Smooth muscle cell (in vitro differentiated cells): ENCODE measurements at regions not wholly inside any gene's neighbourhood (a gene's known extent, or its start where the extent isn't known, plus 50 kb on each side); places are given as distances from the start of the nearest gene placed in this dataset.

Experiments
- DNase-seq: peaks from one replicate; lab custom pipeline; 2025; ENCODE audit not compliant: unreplicated experiment; lab: John Stamatoyannopoulos, UW
- H2AFZ ChIP-seq: fragments of 200-600 bp; sonication (generic); 2 replicates; pipeline ENCODE4 v1.6.0; 2016; ENCODE audit warnings: antibody characterized with exemption, low read depth, mild to moderate bottlenecking
- H3F3A ChIP-seq: fragments of 200-600 bp; sonication (generic); 2 replicates; pipeline ENCODE4 v1.6.0; 2017; ENCODE audit warnings: antibody characterized with exemption, low read depth
- H3K27ac ChIP-seq: fragments of 200-600 bp; sonication (generic); 2 replicates; pipeline ENCODE4 v1.5.1; 2016; ENCODE audit warnings: low read depth, mild to moderate bottlenecking
- H3K27me3 ChIP-seq: fragments of 200-600 bp; sonication (generic); 2 replicates; pipeline ENCODE4 v1.6.1; 2016; ENCODE audit warnings: low read depth, mild to moderate bottlenecking
- H3K36me3 ChIP-seq: fragments of 200-600 bp; sonication (generic); 2 replicates; pipeline ENCODE4 v1.5.1; 2016; ENCODE audit warnings: low read depth
- H3K4me1 ChIP-seq: fragments of 200-600 bp; sonication (generic); 2 replicates; pipeline ENCODE4 v1.5.1; 2016; ENCODE audit warnings: low read depth
- H3K4me2 ChIP-seq: fragments of 200-600 bp; sonication (generic); 2 replicates; pipeline ENCODE4 v1.6.0; 2016; ENCODE audit warnings: mild to moderate bottlenecking
- H3K4me3 ChIP-seq: fragments of 200-600 bp; sonication (generic); 2 replicates; pipeline ENCODE4 v1.5.1; 2016; ENCODE audit warnings: mild to moderate bottlenecking
- H3K79me2 ChIP-seq: fragments of 200-600 bp; sonication (generic); 2 replicates; pipeline ENCODE4 v1.6.0; 2016; ENCODE audit warnings: low read depth, mild to moderate bottlenecking
- H3K9ac ChIP-seq: fragments of 200-600 bp; sonication (generic); 2 replicates; pipeline ENCODE4 v1.6.0; 2016; ENCODE audit warnings: low read depth
- H3K9me3 ChIP-seq: fragments of 200-600 bp; sonication (generic); replicated peaks from 2 replicates; pipeline ENCODE4 v1.5.1; 2016; ENCODE audit warnings: low read depth
- H4K20me1 ChIP-seq: fragments of 200-600 bp; sonication (generic); 2 replicates; pipeline ENCODE4 v1.6.0; 2016; ENCODE audit warnings: low read depth
- WGBS: methylation state at CpG from one replicate; pipeline ENCODE4 v1.1.7; 2016; ENCODE audit warnings: low lambda C conversion rate; 5-methylcytosine and 5-hydroxymethylcytosine counted together
- TF ChIP-seq, protein P1 (sequence below): fragments of 200-600 bp; sonication (generic); IDR thresholded peaks from 2 replicates; pipeline ENCODE4 v1.5.1; 2017; ENCODE audit warnings: borderline replicate concordance, mild to moderate bottlenecking, antibody characterized with exemption; ENCODE audit not compliant: insufficient read depth, poor library complexity, severe bottlenecking

DNA sequence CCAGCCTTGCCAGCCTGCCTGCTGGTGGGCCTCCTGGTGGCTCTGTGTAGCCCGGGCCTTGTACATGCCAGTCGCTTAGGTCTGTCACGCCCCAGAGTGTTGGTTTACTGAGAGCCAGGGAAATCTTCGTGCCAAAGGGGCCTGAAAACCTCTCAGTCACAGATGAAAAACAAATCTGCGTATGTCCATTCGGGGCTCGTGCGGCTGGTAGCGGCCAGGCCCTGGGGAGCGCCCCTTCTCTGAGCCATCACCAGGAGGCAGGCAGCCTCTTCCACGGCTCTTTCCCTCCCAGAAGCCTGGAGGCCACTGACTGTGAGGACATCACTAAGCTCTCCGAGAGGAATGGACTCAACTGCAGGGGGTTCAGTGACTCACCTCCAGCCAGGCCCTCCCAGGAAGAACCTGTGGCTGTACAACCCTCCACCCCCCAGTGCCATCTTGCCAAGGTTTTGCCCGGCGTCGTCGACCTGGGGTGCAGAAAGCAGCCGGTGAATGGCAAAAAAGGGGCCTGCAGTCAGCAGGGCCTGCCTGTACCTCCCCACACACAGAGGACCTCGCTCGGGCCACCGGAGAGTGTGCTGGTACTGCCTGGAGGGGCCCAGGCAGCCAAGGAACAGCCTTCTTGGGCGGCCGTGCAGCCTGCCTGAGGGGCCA, 162.2 kb downstream of the BCOR start:
- no peaks in the 10 kb centered on the region for H3K9me3 ChIP-seq
- H3F3A ChIP-seq = peaks cover 11% of the 10 kb centered on the region
- DNase-seq = no peak
- H3K9ac ChIP-seq = no peak overlapping the region
- H3K4me2 ChIP-seq = no peak overlapping the region
- 86% methylated on average over 22 of the region's 22 CpGs for WGBS
- H2AFZ ChIP-seq = no peak overlapping the region
- no peaks in the 10 kb centered on the region for H3K27me3 ChIP-seq
- TF ChIP-seq, protein P1, sequence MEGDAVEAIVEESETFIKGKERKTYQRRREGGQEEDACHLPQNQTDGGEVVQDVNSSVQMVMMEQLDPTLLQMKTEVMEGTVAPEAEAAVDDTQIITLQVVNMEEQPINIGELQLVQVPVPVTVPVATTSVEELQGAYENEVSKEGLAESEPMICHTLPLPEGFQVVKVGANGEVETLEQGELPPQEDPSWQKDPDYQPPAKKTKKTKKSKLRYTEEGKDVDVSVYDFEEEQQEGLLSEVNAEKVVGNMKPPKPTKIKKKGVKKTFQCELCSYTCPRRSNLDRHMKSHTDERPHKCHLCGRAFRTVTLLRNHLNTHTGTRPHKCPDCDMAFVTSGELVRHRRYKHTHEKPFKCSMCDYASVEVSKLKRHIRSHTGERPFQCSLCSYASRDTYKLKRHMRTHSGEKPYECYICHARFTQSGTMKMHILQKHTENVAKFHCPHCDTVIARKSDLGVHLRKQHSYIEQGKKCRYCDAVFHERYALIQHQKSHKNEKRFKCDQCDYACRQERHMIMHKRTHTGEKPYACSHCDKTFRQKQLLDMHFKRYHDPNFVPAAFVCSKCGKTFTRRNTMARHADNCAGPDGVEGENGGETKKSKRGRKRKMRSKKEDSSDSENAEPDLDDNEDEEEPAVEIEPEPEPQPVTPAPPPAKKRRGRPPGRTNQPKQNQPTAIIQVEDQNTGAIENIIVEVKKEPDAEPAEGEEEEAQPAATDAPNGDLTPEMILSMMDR = no peak
- peaks cover 10% of the 10 kb centered on the region for H3K4me1 ChIP-seq
- H3K27ac ChIP-seq = no peak overlapping the region
- H3K4me3 ChIP-seq = no peak overlapping the region
- H3K36me3 ChIP-seq = no peaks in the 10 kb centered on the region
- H4K20me1 ChIP-seq = no peaks in the 10 kb centered on the region
- H3K79me2 ChIP-seq = no peaks in the 10 kb centered on the region

DNA sequence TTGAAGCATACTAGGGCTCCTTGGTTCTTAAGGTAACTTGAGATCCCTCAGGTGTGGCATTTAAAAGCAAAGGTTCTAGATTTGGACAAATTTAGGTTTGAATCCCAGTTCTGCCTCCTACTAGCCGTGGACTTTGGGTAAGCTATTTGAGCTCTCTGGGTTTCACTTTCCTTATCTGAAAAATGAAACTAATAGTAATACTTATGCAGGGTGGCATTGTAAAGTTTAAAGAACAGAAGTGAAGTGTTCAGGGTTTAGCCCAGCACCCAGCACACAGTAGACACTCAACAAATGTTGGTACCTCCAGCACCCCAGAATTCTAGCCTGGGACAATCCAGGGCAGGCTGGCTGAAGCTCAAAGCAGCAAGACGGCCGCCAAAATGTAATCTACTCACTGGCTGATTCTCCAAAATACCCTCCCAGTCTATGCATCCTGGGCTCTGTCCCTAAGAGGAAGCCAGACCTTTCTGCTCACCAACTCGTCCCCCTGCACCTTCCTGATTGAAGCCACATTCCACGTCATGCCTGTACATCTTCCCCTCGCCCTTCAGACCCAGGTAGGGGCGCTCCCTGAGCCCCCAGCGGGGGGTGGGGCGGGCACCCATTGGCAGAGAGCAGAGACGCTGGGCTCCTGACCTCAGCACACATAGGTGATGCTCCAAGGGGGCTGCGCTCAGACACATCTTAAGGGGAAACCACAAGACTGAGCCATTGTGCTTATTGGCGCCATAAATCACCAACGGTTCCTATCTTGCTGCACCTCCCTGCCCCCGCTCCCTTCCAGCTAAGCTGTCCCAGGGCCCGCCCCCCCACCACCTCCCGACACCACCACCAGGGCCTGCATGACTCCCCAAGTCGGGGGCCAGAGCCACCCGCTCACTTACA, 160.6 kb downstream of the BCOR start:
- H3K4me2 ChIP-seq = no peak overlapping the region
- H3K79me2 ChIP-seq = no peaks in the 10 kb centered on the region
- no peak overlapping the region for H3K9ac ChIP-seq
- no peak for DNase-seq
- TF ChIP-seq, protein P1 = no peak
- no peaks in the 10 kb centered on the region for H3K36me3 ChIP-seq
- peaks cover 4% of the 10 kb centered on the region for H3F3A ChIP-seq
- no peak overlapping the region for H3K4me3 ChIP-seq
- 81% methylated on average over 18 of the region's 18 CpGs for WGBS
- peaks cover 4% of the 10 kb centered on the region for H3K4me1 ChIP-seq
- no peak overlapping the region for H3K27ac ChIP-seq
- no peaks in the 10 kb centered on the region for H4K20me1 ChIP-seq
- no peak overlapping the region for H2AFZ ChIP-seq
- H3K9me3 ChIP-seq = no peaks in the 10 kb centered on the region
- no peaks in the 10 kb centered on the region for H3K27me3 ChIP-seq

- no peak overlapping the region for H3K4me2 ChIP-seq
- H2AFZ ChIP-seq = no peak overlapping the region
- no peaks in the 10 kb centered on the region for H4K20me1 ChIP-seq
- H3K36me3 ChIP-seq = no peaks in the 10 kb centered on the region
- no peaks in the 10 kb centered on the region for H3K79me2 ChIP-seq
- H3K27ac ChIP-seq = no peak overlapping the region
- no peak for DNase-seq
- H3K9me3 ChIP-seq = no peaks in the 10 kb centered on the region
- H3K9ac ChIP-seq = no peak overlapping the region
- H3K27me3 ChIP-seq = no peaks in the 10 kb centered on the region
- WGBS = 98% methylated on average over 6 of the region's 6 CpGs
- H3F3A ChIP-seq = peaks cover 4% of the 10 kb centered on the region
- TF ChIP-seq, protein P1 = no peak
- H3K4me1 ChIP-seq = peaks cover 4% of the 10 kb centered on the region
- H3K4me3 ChIP-seq = no peak overlapping the region
Measured at GRCh38 chrX:39938466-39938865, 159.3 kb downstream of the BCOR start.
